ENCODE measurements at regions not wholly inside any gene's neighbourhood (a gene's known extent, or its start where the extent isn't known, plus 50 kb on each side); places are given as distances from the start of the nearest gene placed in this dataset.

DNA sequence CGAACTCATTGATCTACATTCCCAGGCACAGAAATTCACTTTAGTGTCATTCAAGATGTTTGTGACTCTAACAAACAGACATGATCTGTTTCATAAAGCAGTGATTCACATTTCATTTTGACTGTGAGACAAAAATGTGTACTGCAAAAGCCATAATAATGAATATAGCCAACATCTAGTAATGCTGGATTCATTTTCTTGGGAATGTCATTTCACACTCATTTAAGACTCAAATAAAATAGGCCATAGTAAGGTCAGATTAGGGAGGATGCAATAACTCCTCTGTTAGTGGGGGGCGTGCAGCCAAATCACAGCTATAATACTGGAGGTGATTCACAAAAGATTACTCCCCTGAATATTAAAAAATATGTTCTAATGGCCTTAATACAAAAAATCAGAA lies 566.6 kb upstream of the ZWINT start:
- DNase-seq (ENCODE audit: low spot score): no peak
- no peaks in the 10 kb centered on the region for H3K9me3 Mint-ChIP-seq (ENCODE audit: unreplicated experiment)
- no peaks in the 10 kb centered on the region for H3K36me3 Mint-ChIP-seq (ENCODE audit: low read depth, unreplicated experiment)
- TF ChIP-seq, protein P1, sequence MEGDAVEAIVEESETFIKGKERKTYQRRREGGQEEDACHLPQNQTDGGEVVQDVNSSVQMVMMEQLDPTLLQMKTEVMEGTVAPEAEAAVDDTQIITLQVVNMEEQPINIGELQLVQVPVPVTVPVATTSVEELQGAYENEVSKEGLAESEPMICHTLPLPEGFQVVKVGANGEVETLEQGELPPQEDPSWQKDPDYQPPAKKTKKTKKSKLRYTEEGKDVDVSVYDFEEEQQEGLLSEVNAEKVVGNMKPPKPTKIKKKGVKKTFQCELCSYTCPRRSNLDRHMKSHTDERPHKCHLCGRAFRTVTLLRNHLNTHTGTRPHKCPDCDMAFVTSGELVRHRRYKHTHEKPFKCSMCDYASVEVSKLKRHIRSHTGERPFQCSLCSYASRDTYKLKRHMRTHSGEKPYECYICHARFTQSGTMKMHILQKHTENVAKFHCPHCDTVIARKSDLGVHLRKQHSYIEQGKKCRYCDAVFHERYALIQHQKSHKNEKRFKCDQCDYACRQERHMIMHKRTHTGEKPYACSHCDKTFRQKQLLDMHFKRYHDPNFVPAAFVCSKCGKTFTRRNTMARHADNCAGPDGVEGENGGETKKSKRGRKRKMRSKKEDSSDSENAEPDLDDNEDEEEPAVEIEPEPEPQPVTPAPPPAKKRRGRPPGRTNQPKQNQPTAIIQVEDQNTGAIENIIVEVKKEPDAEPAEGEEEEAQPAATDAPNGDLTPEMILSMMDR (IDR thresholded peaks at IDR 0.05; ENCODE audit: unreplicated experiment): no peak
- H3K27me3 Mint-ChIP-seq (ENCODE audit: unreplicated experiment): no peaks in the 10 kb centered on the region
- no peaks in the 10 kb centered on the region for H3K4me1 Mint-ChIP-seq (ENCODE audit: unreplicated experiment)
- H3K4me3 Mint-ChIP-seq (ENCODE audit: unreplicated experiment): no peak overlapping the region
- no peak overlapping the region for H3K27ac Mint-ChIP-seq (ENCODE audit: unreplicated experiment)

DNA sequence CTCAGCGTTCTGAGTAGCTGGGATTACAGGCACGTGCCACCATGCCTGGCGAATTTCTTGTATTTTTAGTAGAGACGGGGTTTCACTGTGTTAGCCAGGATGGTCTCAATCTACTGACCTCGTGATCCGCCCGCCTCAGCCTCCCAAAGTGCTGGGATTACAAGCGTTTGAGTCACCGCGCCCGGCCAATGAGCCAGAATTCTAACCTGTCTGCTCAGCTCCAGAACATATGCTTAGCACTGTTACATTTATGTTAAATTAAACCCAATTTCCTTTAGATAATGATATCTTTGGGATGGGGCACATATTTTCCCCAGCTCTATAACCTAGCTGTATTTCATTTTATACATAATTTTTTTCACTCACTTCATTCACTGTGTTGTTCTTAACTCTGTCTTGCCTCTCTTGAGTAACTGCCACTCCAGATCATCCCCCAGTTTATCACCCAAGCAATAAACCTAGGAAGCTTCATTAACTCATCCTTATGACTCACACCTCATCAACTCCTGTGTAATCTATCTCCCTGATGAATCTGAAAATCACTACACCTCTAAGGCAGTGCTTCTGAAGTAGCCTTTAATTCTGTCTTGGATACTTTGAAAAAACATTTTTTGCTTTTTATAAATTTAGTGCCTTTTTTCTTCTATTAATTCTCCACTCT lies 559.7 kb upstream of the ZWINT start:
- Mint-ChIP-seq H3K36me3 (ENCODE audit: low read depth, unreplicated experiment) (no peaks in the 10 kb centered on the region), H3K27me3 (ENCODE audit: unreplicated experiment) (no peaks in the 10 kb centered on the region), H3K27ac (ENCODE audit: unreplicated experiment) (no peak overlapping the region), H3K9me3 (ENCODE audit: unreplicated experiment) (no peaks in the 10 kb centered on the region), H3K4me3 (ENCODE audit: unreplicated experiment) (no peak overlapping the region), H3K4me1 (ENCODE audit: unreplicated experiment) (no peaks in the 10 kb centered on the region)
- DNase-seq (ENCODE audit: low spot score): no peak
- TF ChIP-seq, protein P1 (IDR thresholded peaks at IDR 0.05; ENCODE audit: unreplicated experiment): no peak

DNA sequence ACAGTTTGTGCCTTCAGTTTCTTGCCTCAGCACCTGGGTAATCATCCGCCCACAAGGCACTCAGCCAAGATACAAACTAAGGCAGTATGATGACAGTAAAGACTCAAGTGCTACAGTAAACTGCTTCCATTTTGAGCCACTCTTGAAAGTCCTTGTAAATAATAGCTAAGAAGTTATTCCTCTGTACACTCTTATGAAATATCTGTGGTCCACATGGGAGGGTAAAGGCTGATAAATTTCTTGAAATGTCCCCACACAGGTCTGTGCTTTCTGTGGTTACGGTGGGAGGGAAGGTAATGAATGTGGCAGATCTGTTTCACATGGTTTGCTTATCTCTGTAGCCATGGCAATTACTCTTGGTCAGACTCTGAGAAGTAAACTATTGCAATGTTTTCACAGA lies 551.0 kb upstream of the ZWINT start:
- Mint-ChIP-seq H3K4me1 (ENCODE audit: unreplicated experiment) (no peaks in the 10 kb centered on the region), H3K4me3 (ENCODE audit: unreplicated experiment) (no peak overlapping the region), H3K27ac (ENCODE audit: unreplicated experiment) (no peak overlapping the region), H3K27me3 (ENCODE audit: unreplicated experiment) (no peaks in the 10 kb centered on the region), H3K36me3 (ENCODE audit: low read depth, unreplicated experiment) (no peaks in the 10 kb centered on the region), H3K9me3 (ENCODE audit: unreplicated experiment) (no peaks in the 10 kb centered on the region)
- DNase-seq (ENCODE audit: low spot score): no peak
- TF ChIP-seq, protein P1 (IDR thresholded peaks at IDR 0.05; ENCODE audit: unreplicated experiment): no peak

DNA sequence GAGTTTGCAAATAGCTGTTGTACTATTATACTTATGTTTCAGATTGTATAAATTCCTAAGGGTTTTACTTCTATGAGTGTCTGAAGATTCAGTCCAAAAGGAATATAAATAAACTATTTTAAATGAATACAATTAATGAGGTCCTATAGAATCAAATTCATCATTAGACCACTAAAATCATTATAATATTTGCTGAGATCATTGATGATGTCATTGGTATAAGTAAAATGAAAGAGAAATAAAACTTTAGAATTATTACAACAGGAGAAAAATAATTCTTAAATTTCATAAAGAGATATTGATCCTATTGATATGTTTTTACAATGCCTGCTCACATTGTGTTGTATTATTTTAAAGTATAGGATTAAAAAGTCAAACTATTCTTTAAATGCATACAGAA lies 544.0 kb upstream of the ZWINT start:
- TF ChIP-seq, protein P1 (IDR thresholded peaks at IDR 0.05; ENCODE audit: unreplicated experiment): no peak
- no peak overlapping the region for H3K4me3 Mint-ChIP-seq (ENCODE audit: unreplicated experiment)

DNA sequence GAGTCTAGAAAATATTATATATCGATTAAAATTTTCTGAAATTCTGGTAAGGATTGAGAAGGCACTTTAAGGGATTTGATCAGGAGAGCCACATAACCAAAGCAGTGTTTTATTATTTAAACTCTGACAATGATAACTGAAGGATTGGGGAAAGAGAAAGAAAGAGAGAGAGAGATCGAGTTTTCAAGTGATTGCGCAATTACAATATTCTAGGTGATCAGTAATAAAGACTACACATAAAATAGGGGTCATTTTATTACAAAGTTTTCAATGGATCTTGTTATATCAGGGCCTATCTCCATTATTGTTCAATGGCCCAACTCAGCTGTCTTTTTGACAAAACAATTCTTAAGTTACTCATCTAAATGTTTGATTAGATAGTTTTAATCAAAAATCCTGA lies 541.5 kb upstream of the ZWINT start:
- H3K4me3 Mint-ChIP-seq (ENCODE audit: unreplicated experiment): no peak overlapping the region
- no peaks in the 10 kb centered on the region for H3K36me3 Mint-ChIP-seq (ENCODE audit: low read depth, unreplicated experiment)
- TF ChIP-seq, protein P1 (IDR thresholded peaks at IDR 0.05; ENCODE audit: unreplicated experiment): no peak
- no peaks in the 10 kb centered on the region for H3K9me3 Mint-ChIP-seq (ENCODE audit: unreplicated experiment)
- H3K27ac Mint-ChIP-seq (ENCODE audit: unreplicated experiment): no peak overlapping the region
- H3K27me3 Mint-ChIP-seq (ENCODE audit: unreplicated experiment): no peaks in the 10 kb centered on the region
- no peaks in the 10 kb centered on the region for H3K4me1 Mint-ChIP-seq (ENCODE audit: unreplicated experiment)
- DNase-seq (ENCODE audit: low spot score): no peak

More for the DNA sequence above, 544.0 kb upstream of the ZWINT start:
- no peak for DNase-seq (ENCODE audit: low spot score)
- Mint-ChIP-seq H3K27ac (ENCODE audit: unreplicated experiment) (no peak overlapping the region), H3K9me3 (ENCODE audit: unreplicated experiment) (no peaks in the 10 kb centered on the region), H3K27me3 (ENCODE audit: unreplicated experiment) (no peaks in the 10 kb centered on the region), H3K36me3 (ENCODE audit: low read depth, unreplicated experiment) (no peaks in the 10 kb centered on the region), H3K4me1 (ENCODE audit: unreplicated experiment) (no peaks in the 10 kb centered on the region)

Measured in endothelial cell (in vitro differentiated cells).